OCI-LY1 (cell line): ENCODE measurements at regions not wholly inside any gene's neighbourhood (a gene's known extent, or its start where the extent isn't known, plus 50 kb on each side); places are given as distances from the start of the nearest gene placed in this dataset.

Source experiments
- EZH2 ChIP-seq: fragments of 200-600 bp; sonication (generic), shearing (Covaris generic); IDR thresholded peaks from 2 replicates; pipeline ENCODE4 v1.8.0; 2017; ENCODE audit warnings: borderline replicate concordance, mixed run types, mild to moderate bottlenecking, antibody characterized with exemption, low read length, moderate library complexity, mixed read lengths
- TF ChIP-seq, protein P1 (sequence below): fragments of 200-600 bp; sonication (generic), shearing (Covaris generic); IDR thresholded peaks from 2 replicates; pipeline ENCODE4 v1.5.1; 2017; ENCODE audit warnings: mild to moderate bottlenecking, antibody characterized with exemption, low read length, moderate library complexity, mixed read lengths

DNA sequence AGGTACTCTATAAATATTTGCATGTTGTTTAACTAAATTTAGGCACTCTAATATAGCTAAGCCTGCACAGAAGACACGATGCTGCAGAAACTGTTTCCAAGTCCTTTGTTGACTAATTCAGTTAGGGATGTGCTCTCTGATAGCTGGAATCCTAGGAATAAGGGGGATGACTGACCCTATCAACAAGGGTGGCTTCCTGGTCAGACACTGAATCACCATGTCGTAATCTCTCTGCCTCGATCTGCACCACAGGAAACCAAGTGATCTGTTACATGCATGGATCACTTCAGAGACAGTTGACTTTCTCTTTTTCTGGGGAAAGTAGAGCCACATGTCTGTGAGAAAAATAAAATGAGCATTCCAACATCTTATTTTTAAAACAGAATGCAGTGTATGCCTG lies 169.1 kb downstream of the GUCY2F start:
- TF ChIP-seq, protein P1, sequence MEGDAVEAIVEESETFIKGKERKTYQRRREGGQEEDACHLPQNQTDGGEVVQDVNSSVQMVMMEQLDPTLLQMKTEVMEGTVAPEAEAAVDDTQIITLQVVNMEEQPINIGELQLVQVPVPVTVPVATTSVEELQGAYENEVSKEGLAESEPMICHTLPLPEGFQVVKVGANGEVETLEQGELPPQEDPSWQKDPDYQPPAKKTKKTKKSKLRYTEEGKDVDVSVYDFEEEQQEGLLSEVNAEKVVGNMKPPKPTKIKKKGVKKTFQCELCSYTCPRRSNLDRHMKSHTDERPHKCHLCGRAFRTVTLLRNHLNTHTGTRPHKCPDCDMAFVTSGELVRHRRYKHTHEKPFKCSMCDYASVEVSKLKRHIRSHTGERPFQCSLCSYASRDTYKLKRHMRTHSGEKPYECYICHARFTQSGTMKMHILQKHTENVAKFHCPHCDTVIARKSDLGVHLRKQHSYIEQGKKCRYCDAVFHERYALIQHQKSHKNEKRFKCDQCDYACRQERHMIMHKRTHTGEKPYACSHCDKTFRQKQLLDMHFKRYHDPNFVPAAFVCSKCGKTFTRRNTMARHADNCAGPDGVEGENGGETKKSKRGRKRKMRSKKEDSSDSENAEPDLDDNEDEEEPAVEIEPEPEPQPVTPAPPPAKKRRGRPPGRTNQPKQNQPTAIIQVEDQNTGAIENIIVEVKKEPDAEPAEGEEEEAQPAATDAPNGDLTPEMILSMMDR, result no peak
- no peak for TF ChIP-seq EZH2
